HL-60 (cell line): ENCODE measurements at regions not wholly inside any gene's neighbourhood (a gene's known extent, or its start where the extent isn't known, plus 50 kb on each side); places are given as distances from the start of the nearest gene placed in this dataset.

Experiments used
- DNase-seq, 2 experiments: peaks; one replicate each; pipeline ENCODE4 v3.0.0-alpha.2; 2010 to 2020; ENCODE audit warnings: low read depth in 1 of 2, low spot score in 1 of 2
- H3K27ac ChIP-seq: fragments of 250-450 bp; sonication (Bioruptor Pico); replicated peaks from 2 replicates; pipeline ENCODE4 v1.5.1; 2020; ENCODE audit warnings: mild to moderate bottlenecking, moderate library complexity
- H3K27me3 ChIP-seq: fragments of 250-450 bp; sonication (Bioruptor Pico); 2 replicates; pipeline ENCODE4 v1.5.1; 2021; ENCODE audit warnings: mild to moderate bottlenecking, moderate library complexity; ENCODE audit not compliant: insufficient read depth, poor library complexity, severe bottlenecking
- H3K4me3 ChIP-seq: replicated peaks from 2 replicates; pipeline ENCODE4 v1.5.1; 2011; ENCODE audit warnings: mild to moderate bottlenecking, control low read depth, low read length; ENCODE audit not compliant: insufficient read depth
- CTCF ChIP-seq: IDR thresholded peaks from one replicate; pipeline ENCODE4 v1.5.1; 2011; ENCODE audit warnings: low read length, control low read depth, inconsistent platforms; ENCODE audit not compliant: insufficient read depth
- GABPA ChIP-seq: IDR thresholded peaks from 2 replicates; pipeline ENCODE4 v1.6.1; 2012; ENCODE audit warnings: low read depth
- POLR2AphosphoS5 ChIP-seq: IDR thresholded peaks from 2 replicates; pipeline ENCODE4 v1.6.1; 2012; ENCODE audit warnings: low read depth
- REST ChIP-seq: IDR thresholded peaks from 2 replicates; pipeline ENCODE4 v1.6.1; 2012; ENCODE audit warnings: low read depth; ENCODE audit not compliant: insufficient replicate concordance
- SPI1 ChIP-seq: IDR thresholded peaks from 2 replicates; pipeline ENCODE4 v1.6.1; 2012; ENCODE audit warnings: low read depth, mild to moderate bottlenecking, borderline replicate concordance

GRCh38 chr5:2031581-2031980, 148.9 kb upstream of the IRX4 start:
- DNase-seq: no peak
- no peak overlapping the region for H3K27ac ChIP-seq
- no peak overlapping the region for H3K4me3 ChIP-seq
- TF ChIP-seq REST (no peak), GABPA (no peak), CTCF (no peak), POLR2AphosphoS5 (no peak), SPI1 (no peak)
- peaks cover 16% of the 10 kb centered on the region for H3K27me3 ChIP-seq

GRCh38 chr5:2030131-2030530, 147.4 kb upstream of the IRX4 start:
- TF ChIP-seq POLR2AphosphoS5: no peak
- no peak for TF ChIP-seq SPI1
- TF ChIP-seq REST: no peak
- TF ChIP-seq GABPA: no peak
- TF ChIP-seq CTCF: no peak

GRCh38 chr5:2029206-2029605, 146.5 kb upstream of the IRX4 start:
- Histone ChIP-seq H3K4me3 (no peak overlapping the region), H3K27ac (no peak overlapping the region), H3K27me3 (peaks cover 18% of the 10 kb centered on the region)
- no peak for TF ChIP-seq POLR2AphosphoS5
- no peak for TF ChIP-seq GABPA
- no peak for TF ChIP-seq SPI1
- DNase-seq: no peak

More at GRCh38 chr5:2030131-2030530, 147.4 kb upstream of the IRX4 start:
- H3K4me3 ChIP-seq: no peak overlapping the region
- no peak overlapping the region for H3K27ac ChIP-seq
- peaks cover 21% of the 10 kb centered on the region for H3K27me3 ChIP-seq
- no peak for DNase-seq

- Histone ChIP-seq H3K4me3 (no peak overlapping the region), H3K27ac (no peak overlapping the region), H3K27me3 (peaks cover 15% of the 10 kb centered on the region)
- TF ChIP-seq CTCF (no peak), GABPA (no peak), REST (no peak), SPI1 (no peak), POLR2AphosphoS5 (no peak)
- DNase-seq: no peak
Observed at GRCh38 chr5:2027790-2028189, 145.1 kb upstream of the IRX4 start.
